PC-3 (cell line): ENCODE measurements at regions not wholly inside any gene's neighbourhood (a gene's known extent, or its start where the extent isn't known, plus 50 kb on each side); places are given as distances from the start of the nearest gene placed in this dataset.

Source experiments
- ATAC-seq: fragments of 200-7000 bp; cut with Tn5 transposase; 2 replicates; pipeline ENCODE4 v1.9.1; 2020; ENCODE audit warnings: mild to moderate bottlenecking, moderate library complexity
- BruUV-seq: library from RNA; stranded (reverse); fragments of 400-500 nt; replicated peaks from 2 replicates; lab custom pipeline; 2021; lab: Mats Ljungman, UMichigan
- CTCF ChIA-PET: fragments of 300-600 bp; sonication (Branson Sonifier 250); formaldehyde crosslinking; loops from one replicate; lab custom pipeline; 2022; ENCODE audit warnings: antibody characterized with exemption; lab: Charles Lee
- POLR2A ChIA-PET: fragments of 300-600 bp; sonication (Branson Sonifier 250); formaldehyde crosslinking; loops from one replicate; lab custom pipeline; 2022; ENCODE audit warnings: antibody characterized with exemption; ENCODE audit not compliant: unreplicated experiment; lab: Charles Lee
- DNase-seq: peaks from one replicate; pipeline ENCODE4 v3.0.0-alpha.2; 2015
- H2AFZ ChIP-seq: fragments of 300-600 bp; sonication (generic); 2 replicates; pipeline ENCODE4 v1.6.0; 2016; ENCODE audit warnings: antibody characterized with exemption, low read length
- H3F3A ChIP-seq: fragments of 300-600 bp; sonication (generic); one replicate; pipeline ENCODE4 v1.6.0; 2017; ENCODE audit warnings: antibody characterized with exemption, low read length, control low read depth, mild to moderate bottlenecking; ENCODE audit not compliant: unreplicated experiment
- H3K27ac ChIP-seq: fragments of 300-600 bp; sonication (generic); 2 replicates; pipeline ENCODE4 v1.5.1; 2016; ENCODE audit warnings: mild to moderate bottlenecking, low read length
- H3K27me3 ChIP-seq: fragments of 300-600 bp; sonication (generic); 2 replicates; pipeline ENCODE4 v1.6.1; 2016; ENCODE audit warnings: low read length, mixed read lengths
- H3K36me3 ChIP-seq: fragments of 300-600 bp; sonication (generic); 2 replicates; pipeline ENCODE4 v1.6.1; 2016; ENCODE audit warnings: low read depth, mixed run types, low read length, mixed read lengths
- H3K4me1 ChIP-seq: fragments of 300-600 bp; sonication (generic); 2 replicates; pipeline ENCODE4 v1.5.1; 2016; ENCODE audit warnings: low read length; ENCODE audit not compliant: insufficient read depth
- H3K4me2 ChIP-seq: fragments of 300-600 bp; sonication (generic); 2 replicates; pipeline ENCODE4 v1.6.0; 2016; ENCODE audit warnings: low read length
- H3K4me3 ChIP-seq: fragments of 300-600 bp; sonication (generic); 2 replicates; pipeline ENCODE4 v1.5.1; 2016; ENCODE audit warnings: mild to moderate bottlenecking, low read length, mixed read lengths
- H3K79me2 ChIP-seq: fragments of 300-600 bp; sonication (generic); 2 replicates; pipeline ENCODE4 v1.6.1; 2017; ENCODE audit warnings: low read length, mixed read lengths
- H3K9ac ChIP-seq: fragments of 300-600 bp; sonication (generic); 2 replicates; pipeline ENCODE4 v1.6.0; 2016; ENCODE audit warnings: mild to moderate bottlenecking, low read length
- H3K9me2 ChIP-seq: fragments of 300-600 bp; sonication (generic); replicated peaks from 2 replicates; pipeline ENCODE4 v1.6.1; 2016; ENCODE audit warnings: mixed run types, low read length, mixed read lengths
- H3K9me3 ChIP-seq: fragments of 300-600 bp; sonication (generic); 2 replicates; pipeline ENCODE4 v1.6.1; 2016; ENCODE audit warnings: low read length, mixed read lengths
- H4K20me1 ChIP-seq: fragments of 300-600 bp; sonication (generic); 2 replicates; pipeline ENCODE4 v1.6.1; 2016; ENCODE audit warnings: low read length, mixed read lengths
- CTCF ChIP-seq: fragments of 300-600 bp; sonication (generic); conservative IDR thresholded peaks from 2 replicates; pipeline ENCODE4 v1.5.1; 2017; ENCODE audit warnings: antibody characterized with exemption, low read depth, mild to moderate bottlenecking, low read length
- EZH2 ChIP-seq: fragments of 300-600 bp; sonication (generic); IDR thresholded peaks from one replicate; pipeline ENCODE4 v1.6.1; 2017; ENCODE audit warnings: antibody characterized with exemption, mild to moderate bottlenecking, low read length; ENCODE audit not compliant: unreplicated experiment
- EZH2phosphoT487 ChIP-seq: fragments of 300-600 bp; sonication (generic); IDR thresholded peaks from 2 replicates; pipeline ENCODE4 v1.6.1; 2018; ENCODE audit warnings: mild to moderate bottlenecking, antibody characterized with exemption, low read length, borderline replicate concordance
- intact Hi-C: fragments of 100-400 bp; cut with micrococcal nuclease; formaldehyde crosslinking; loops from 2 replicates; pipeline ENCODE4 v1.9.0; 2023

- H3K27me3 ChIP-seq, result no peaks in the 10 kb centered on the region
- no peaks in the 10 kb centered on the region for H3F3A ChIP-seq
- H3K4me1 ChIP-seq, result no peaks in the 10 kb centered on the region
- no peaks in the 10 kb centered on the region for H4K20me1 ChIP-seq
- no peak overlapping the region for H3K4me3 ChIP-seq
- no peak overlapping the region for H3K9ac ChIP-seq
- no peak overlapping the region for H3K27ac ChIP-seq
- CTCF ChIA-PET, result no interaction called here
- DNase-seq (no peak), ATAC-seq (no peak)
- H3K9me3 ChIP-seq, result no peaks in the 10 kb centered on the region
- intact Hi-C loops, result no loop called here
- TF ChIP-seq EZH2 (no peak), CTCF (no peak), EZH2phosphoT487 (no peak)
- H3K9me2 ChIP-seq, result no peaks in the 10 kb centered on the region
- no TSS peak for BruUV-seq
- POLR2A ChIA-PET, result no interaction called here
- H3K79me2 ChIP-seq, result no peaks in the 10 kb centered on the region
- H3K4me2 ChIP-seq, result no peak overlapping the region
- no peaks in the 10 kb centered on the region for H3K36me3 ChIP-seq
- no peak overlapping the region for H2AFZ ChIP-seq
Observed at GRCh38 chr7:10824154-10824553, 149.5 kb upstream of the PHF14 start.

- intact Hi-C loops, result no loop called here
- CTCF ChIA-PET, result no interaction called here
Observed at GRCh38 chr7:10838228-10838627, 135.4 kb upstream of the PHF14 start.

More at GRCh38 chr7:10838228-10838627, 135.4 kb upstream of the PHF14 start:
- H3K9me2 ChIP-seq, result no peaks in the 10 kb centered on the region
- no peak overlapping the region for H3K27ac ChIP-seq
- POLR2A ChIA-PET, result no interaction called here
- no peaks in the 10 kb centered on the region for H3K79me2 ChIP-seq
- no peaks in the 10 kb centered on the region for H4K20me1 ChIP-seq
- H3K27me3 ChIP-seq, result no peaks in the 10 kb centered on the region
- no peak overlapping the region for H3K9ac ChIP-seq
- no peak overlapping the region for H3K4me2 ChIP-seq
- ATAC-seq, result no peak; the same call in 1 of the 2 replicates
- DNase-seq, result no peak
- H3K9me3 ChIP-seq, result no peaks in the 10 kb centered on the region
- H3K36me3 ChIP-seq, result no peaks in the 10 kb centered on the region
- no peaks in the 10 kb centered on the region for H3K4me1 ChIP-seq
- BruUV-seq, result no TSS peak
- no peak overlapping the region for H2AFZ ChIP-seq
- no peak overlapping the region for H3K4me3 ChIP-seq
- H3F3A ChIP-seq, result no peaks in the 10 kb centered on the region
- TF ChIP-seq EZH2 (no peak), EZH2phosphoT487 (no peak), CTCF (no peak)
